ENCODE measurements at regions not wholly inside any gene's neighbourhood (a gene's known extent, or its start where the extent isn't known, plus 50 kb on each side); places are given as distances from the start of the nearest gene placed in this dataset.
"Not testable (repeated sequence)": the region's sequence is repeated elsewhere in the genome, so short reads cannot be mapped to it uniquely, and the experiment has no call there.

- H4K8ac ChIP-seq (ENCODE audit: extremely low read depth, insufficient read depth, low read length); H2BK120ac ChIP-seq (replicated peaks; ENCODE audit: low read depth, low read length); H4K20me1 ChIP-seq (replicated peaks in 1 of 2; ENCODE audit: control insufficient read depth in 1 of 2, insufficient read depth in 2 of 2, low read length in 2 of 2); H2BK12ac ChIP-seq (ENCODE audit: low read depth, low read length); H2AK5ac ChIP-seq (ENCODE audit: low read depth, low read length); DNase-seq (ENCODE audit: low read depth in 1 of 2, low spot score in 2 of 2); H3K4me3 ChIP-seq (ENCODE audit: extremely low read depth in 1 of 4, insufficient read depth in 2 of 4, low read depth in 3 of 4, low read length in 4 of 4); H3K18ac ChIP-seq (ENCODE audit: extremely low read depth, low read length); H3K36me3 ChIP-seq (ENCODE audit: control insufficient read depth in 2 of 4, insufficient read depth in 4 of 4, low read length in 3 of 4); H3K4me2 ChIP-seq (ENCODE audit: insufficient read depth in 1 of 2, low read depth in 2 of 2, low read length in 2 of 2); H3K9me3 ChIP-seq (ENCODE audit: insufficient read depth in 2 of 2, low read depth in 1 of 2, low read length in 1 of 2); H3K27ac ChIP-seq (ENCODE audit: low read depth, low read length); H2BK20ac ChIP-seq (ENCODE audit: low read length); H3K27me3 ChIP-seq (replicated peaks in 1 of 4; ENCODE audit: control insufficient read depth in 3 of 4, extremely low read depth in 1 of 4, insufficient read depth in 3 of 4, low read length in 3 of 4); H2AFZ ChIP-seq (ENCODE audit: low read length); POLR2A ChIA-PET (ENCODE audit: partially characterized antibody); H4K5ac ChIP-seq (ENCODE audit: insufficient read length, low read depth, low read length); H2BK5ac ChIP-seq (ENCODE audit: low read depth, low read length); H4K91ac ChIP-seq (replicated peaks; ENCODE audit: insufficient read length, low read length); H3K23me2 ChIP-seq (ENCODE audit: low read depth, low read length); H3K14ac ChIP-seq (ENCODE audit: insufficient read length); H3K79me2 ChIP-seq (ENCODE audit: control insufficient read depth in 1 of 2, insufficient read depth in 2 of 2, low read length in 2 of 2); H3K9ac ChIP-seq (replicated peaks in 1 of 4; ENCODE audit: extremely low read depth in 1 of 4, low read depth in 3 of 4, low read length in 3 of 4); H3K4ac ChIP-seq (replicated peaks; ENCODE audit: insufficient read length, low read depth, low read length); H3K4me1 ChIP-seq (replicated peaks in 1 of 4; ENCODE audit: control insufficient read depth in 3 of 4, insufficient read depth in 4 of 4, low read length in 3 of 4); H2BK15ac ChIP-seq (ENCODE audit: low read length); FAIRE-seq; H3K23ac ChIP-seq (ENCODE audit: insufficient read length); H3K79me1 ChIP-seq (ENCODE audit: low read depth, low read length); H3K56ac ChIP-seq (replicated peaks; ENCODE audit: insufficient read length, low read depth, low read length): not testable (repeated sequence)
- TF ChIP-seq YY1 (IDR thresholded peaks at IDR 0.05; ENCODE audit: low read depth, low read length) = 0 out of 2 replicates have a peak, but pooled peaks have one; percentile 50
- CTCF ChIA-PET (ENCODE audit: partially characterized antibody) = interaction anchor here (0.7 to 1.2 kb wide), 2 partner anchors 89 to 99 kb away, joined by 3 to 4 read pairs; no protein-coding TSS in a partner anchor
- 96% methylated on average over 3 of the region's 3 CpGs; no CpG with 5 or more reads in 1 of the 2 experiments for WGBS, 2 experiments (ENCODE audit: extremely low coverage in 1 of 2, insufficient coverage in 1 of 2, insufficient read length in 1 of 2, insufficient replicate concordance in 2 of 2, low coverage in 1 of 2, low lambda C conversion rate in 2 of 2, missing lambda C conversion rate in 1 of 2)
These were observed 191.0 kb upstream of the MAST4 start for GRCh38 chr5:66405145-66405544.
